MM.1S (cell line): ENCODE measurements at regions not wholly inside any gene's neighbourhood (a gene's known extent, or its start where the extent isn't known, plus 50 kb on each side); places are given as distances from the start of the nearest gene placed in this dataset.

Experiments
- EZH2 ChIP-seq: fragments of 300-600 bp; sonication (generic); optimal IDR thresholded peaks from 2 replicates; pipeline ENCODE3; 2017; ENCODE audit warnings: low read depth, mild to moderate bottlenecking, antibody characterized with exemption, low read length, mixed read lengths
- EZH2phosphoT487 ChIP-seq: fragments of 300-600 bp; sonication (generic); IDR thresholded peaks from 2 replicates; pipeline ENCODE4 v1.6.1; 2018; ENCODE audit warnings: antibody characterized with exemption, low read length
- TF ChIP-seq, protein P1 (sequence below): fragments of 300-600 bp; sonication (generic); IDR thresholded peaks from 2 replicates; pipeline ENCODE4 v1.5.1; 2016; ENCODE audit warnings: antibody characterized with exemption, low read length, mixed read lengths

GRCh38 chr12:115449526-115449925 is 765.6 kb upstream of the TBX3 start:
- TF ChIP-seq, protein P1, sequence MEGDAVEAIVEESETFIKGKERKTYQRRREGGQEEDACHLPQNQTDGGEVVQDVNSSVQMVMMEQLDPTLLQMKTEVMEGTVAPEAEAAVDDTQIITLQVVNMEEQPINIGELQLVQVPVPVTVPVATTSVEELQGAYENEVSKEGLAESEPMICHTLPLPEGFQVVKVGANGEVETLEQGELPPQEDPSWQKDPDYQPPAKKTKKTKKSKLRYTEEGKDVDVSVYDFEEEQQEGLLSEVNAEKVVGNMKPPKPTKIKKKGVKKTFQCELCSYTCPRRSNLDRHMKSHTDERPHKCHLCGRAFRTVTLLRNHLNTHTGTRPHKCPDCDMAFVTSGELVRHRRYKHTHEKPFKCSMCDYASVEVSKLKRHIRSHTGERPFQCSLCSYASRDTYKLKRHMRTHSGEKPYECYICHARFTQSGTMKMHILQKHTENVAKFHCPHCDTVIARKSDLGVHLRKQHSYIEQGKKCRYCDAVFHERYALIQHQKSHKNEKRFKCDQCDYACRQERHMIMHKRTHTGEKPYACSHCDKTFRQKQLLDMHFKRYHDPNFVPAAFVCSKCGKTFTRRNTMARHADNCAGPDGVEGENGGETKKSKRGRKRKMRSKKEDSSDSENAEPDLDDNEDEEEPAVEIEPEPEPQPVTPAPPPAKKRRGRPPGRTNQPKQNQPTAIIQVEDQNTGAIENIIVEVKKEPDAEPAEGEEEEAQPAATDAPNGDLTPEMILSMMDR: no peak
- TF ChIP-seq EZH2 (no peak), EZH2phosphoT487 (no peak)
